ENCODE measurements at regions not wholly inside any gene's neighbourhood (a gene's known extent, or its start where the extent isn't known, plus 50 kb on each side); places are given as distances from the start of the nearest gene placed in this dataset.

DNA sequence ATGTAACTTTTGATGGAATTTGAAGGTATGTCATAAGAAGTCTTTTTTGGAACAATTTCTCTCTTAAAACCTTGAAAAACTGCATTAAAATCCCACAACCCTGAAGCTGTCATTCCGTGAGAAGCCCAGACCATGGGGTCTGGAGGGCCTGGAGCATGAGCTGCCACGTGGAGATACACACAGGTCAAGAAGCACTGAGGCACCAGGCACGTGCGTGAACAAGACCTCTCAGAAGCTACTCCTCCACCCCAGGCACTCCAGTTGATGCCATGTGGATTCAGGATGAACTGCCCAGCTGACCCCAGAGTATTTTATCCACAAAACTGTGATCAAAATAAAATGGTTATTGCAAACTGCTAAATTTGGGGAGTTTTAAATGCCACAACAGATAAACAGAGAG is 227.5 kb upstream of the BRINP1 start:
- Histone ChIP-seq H3K27ac (ENCODE audit: insufficient read depth, low read depth, low read length) (no peak overlapping the region), H3K36me3 (ENCODE audit: control insufficient read depth in 2 of 2, extremely low read depth in 1 of 2, insufficient read depth in 2 of 2, low read length in 2 of 2) (no peaks in the 10 kb centered on the region), H3K4me1 (ENCODE audit: control insufficient read depth, extremely low read depth, insufficient read depth, low read length) (no peaks in the 10 kb centered on the region), H3K9me1 (replicated peaks; ENCODE audit: control insufficient read depth, extremely low read depth, insufficient read depth, low read length) (no peaks in the 10 kb centered on the region), H3K79me2 (ENCODE audit: control insufficient read depth, insufficient read depth, low read length) (no peaks in the 10 kb centered on the region), H3K9ac (replicated peaks; ENCODE audit: extremely low read depth, insufficient read depth, low read length) (no peak overlapping the region), H3K27me3 (ENCODE audit: control insufficient read depth in 2 of 2, insufficient read depth in 2 of 2, low read length in 2 of 2) (no peaks in the 10 kb centered on the region), H3K4me3 (replicated peaks in 1 of 3; ENCODE audit: insufficient read depth in 1 of 3, low read depth in 1 of 3, low read length in 3 of 3) (no peak overlapping the region), H2AFZ (ENCODE audit: low read depth, low read length) (no peak overlapping the region), H4K20me1 (replicated peaks; ENCODE audit: control insufficient read depth, extremely low read depth, insufficient read depth, low read length) (no peaks in the 10 kb centered on the region), H3K9me3 (replicated peaks; ENCODE audit: control insufficient read depth, insufficient read depth, low read length) (peaks cover 7% of the 10 kb centered on the region), H3K4me2 (ENCODE audit: insufficient read depth, low read length) (no peak overlapping the region)
- TF ChIP-seq, protein P1, sequence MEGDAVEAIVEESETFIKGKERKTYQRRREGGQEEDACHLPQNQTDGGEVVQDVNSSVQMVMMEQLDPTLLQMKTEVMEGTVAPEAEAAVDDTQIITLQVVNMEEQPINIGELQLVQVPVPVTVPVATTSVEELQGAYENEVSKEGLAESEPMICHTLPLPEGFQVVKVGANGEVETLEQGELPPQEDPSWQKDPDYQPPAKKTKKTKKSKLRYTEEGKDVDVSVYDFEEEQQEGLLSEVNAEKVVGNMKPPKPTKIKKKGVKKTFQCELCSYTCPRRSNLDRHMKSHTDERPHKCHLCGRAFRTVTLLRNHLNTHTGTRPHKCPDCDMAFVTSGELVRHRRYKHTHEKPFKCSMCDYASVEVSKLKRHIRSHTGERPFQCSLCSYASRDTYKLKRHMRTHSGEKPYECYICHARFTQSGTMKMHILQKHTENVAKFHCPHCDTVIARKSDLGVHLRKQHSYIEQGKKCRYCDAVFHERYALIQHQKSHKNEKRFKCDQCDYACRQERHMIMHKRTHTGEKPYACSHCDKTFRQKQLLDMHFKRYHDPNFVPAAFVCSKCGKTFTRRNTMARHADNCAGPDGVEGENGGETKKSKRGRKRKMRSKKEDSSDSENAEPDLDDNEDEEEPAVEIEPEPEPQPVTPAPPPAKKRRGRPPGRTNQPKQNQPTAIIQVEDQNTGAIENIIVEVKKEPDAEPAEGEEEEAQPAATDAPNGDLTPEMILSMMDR (IDR thresholded peaks at IDR 0.05; ENCODE audit: extremely low read depth in 1 of 2, insufficient read depth in 1 of 2, low read depth in 1 of 2, low read length in 2 of 2) = no peak
- TF ChIP-seq GATA2 (IDR thresholded peaks at IDR 0.05; ENCODE audit: insufficient read depth, insufficient read length, low read depth, low read length) = no peak
- TF ChIP-seq, protein P2, sequence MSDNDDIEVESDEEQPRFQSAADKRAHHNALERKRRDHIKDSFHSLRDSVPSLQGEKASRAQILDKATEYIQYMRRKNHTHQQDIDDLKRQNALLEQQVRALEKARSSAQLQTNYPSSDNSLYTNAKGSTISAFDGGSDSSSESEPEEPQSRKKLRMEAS (IDR thresholded peaks at IDR 0.05; ENCODE audit: insufficient read depth, insufficient read length) = no peak
- TF ChIP-seq POLR2A (IDR thresholded peaks at IDR 0.05; ENCODE audit: low read depth, low read length) = no peak
- TF ChIP-seq POLR2AphosphoS5 (IDR thresholded peaks at IDR 0.05; ENCODE audit: insufficient read depth, low read depth, low read length) = no peak
- TF ChIP-seq EZH2 (IDR thresholded peaks at IDR 0.05; ENCODE audit: borderline replicate concordance, low read depth, low read length, severe bottlenecking) = no peak
- no peak for TF ChIP-seq MYC (IDR thresholded peaks at IDR 0.05; ENCODE audit: low read depth, low read length)
- TF ChIP-seq FOS (IDR thresholded peaks at IDR 0.05; ENCODE audit: borderline replicate concordance, insufficient read depth, low read length) = no peak
- TF ChIP-seq JUN (IDR thresholded peaks at IDR 0.05; ENCODE audit: borderline replicate concordance, insufficient read depth, insufficient read length, low read depth) = no peak
- intact Hi-C loops (cut with micrococcal nuclease) = no loop called here
- BruUV-seq (replicated peaks) = no TSS peak
- ChIA-PET CTCF (no interaction called here), POLR2A (no interaction called here)
- DNase-seq (ENCODE audit: low read depth, low spot score) (no peak), FAIRE-seq (no peak)
- dilution Hi-C loops (cut with MboI; ENCODE audit: extremely low pct_ligation_motif_present, low sequenced_read_pairs) = no loop called here

All from endothelial cell of umbilical vein (primary cell).